HepG2 (cell line): ENCODE measurements at regions not wholly inside any gene's neighbourhood (a gene's known extent, or its start where the extent isn't known, plus 50 kb on each side); places are given as distances from the start of the nearest gene placed in this dataset.

Source experiments
- ATAC-seq: fragments of 200-7000 bp; cut with Tn5 transposase; 3 replicates; pipeline ENCODE4 v1.9.1; 2020; ENCODE audit warnings: mild to moderate bottlenecking, moderate library complexity
- BruUV-seq: library from RNA; stranded (reverse); fragments of 400-500 nt; replicated peaks from 2 replicates; lab custom pipeline; 2021; lab: Mats Ljungman, UMichigan
- CTCF ChIA-PET: fragments of 300-600 bp; formaldehyde crosslinking; extraction: SDS; loops from one replicate; lab custom pipeline; 2021; ENCODE audit warnings: low total read pairs, inconsistent platforms, low intra/inter-chr PET ratio; lab: Yijun Ruan, JAX
- POLR2A ChIA-PET: fragments of 350-600 bp; sonication (Branson Sonifier 250); formaldehyde crosslinking; loops from one replicate; lab custom pipeline; 2020; ENCODE audit warnings: antibody characterized with exemption, inconsistent platforms; lab: Yijun Ruan, JAX
- DNase-seq: peaks from one replicate; pipeline ENCODE4 v3.0.0-alpha.2; 2015; ENCODE audit warnings: low spot score
- FAIRE-seq: peaks from 3 replicates; lab custom pipeline; 2011; peaks lifted over from hg19 to GRCh38; lab: Jason Lieb, UNC
- H2AFZ ChIP-seq: one replicate; pipeline ENCODE4 v1.6.1; 2011; ENCODE audit warnings: low read length, inconsistent platforms
- H3K27ac ChIP-seq: fragments of 300-600 bp; 3 replicates; pipeline ENCODE4 v1.8.0; 2011; ENCODE audit warnings: mixed run types, mild to moderate bottlenecking, mixed read lengths, low read length, inconsistent platforms; ENCODE audit not compliant: insufficient read depth; ENCODE audit errors: extremely low read length
- H3K27me3 ChIP-seq, 2 experiments: fragments of 200-600 bp in 1 of 2; 2 replicates in 1 of 2; 3 replicates in 1 of 2; pipeline versions ENCODE4 v1.6.0 to v1.8.0; 2011; ENCODE audit warnings: low read length in 2 of 2, mild to moderate bottlenecking in 2 of 2, moderate library complexity in 2 of 2, inconsistent platforms in 1 of 2; ENCODE audit not compliant: insufficient read depth in 2 of 2, control insufficient read depth in 1 of 2
- H3K36me3 ChIP-seq, 2 experiments: fragments of 200-600 bp in 1 of 2; replicated peaks in 1 of 2; 2 replicates in 1 of 2; 3 replicates in 1 of 2; pipeline versions ENCODE4 v1.5.1 to v1.8.0; 2011; ENCODE audit warnings: low read length in 2 of 2, inconsistent platforms in 1 of 2; ENCODE audit not compliant: insufficient read depth in 2 of 2, control insufficient read depth in 1 of 2
- H3K4me1 ChIP-seq: 2 replicates; pipeline ENCODE4 v1.5.1; 2012; ENCODE audit warnings: low read length, inconsistent platforms; ENCODE audit not compliant: insufficient read depth
- H3K4me2 ChIP-seq: 2 replicates; pipeline ENCODE4 v1.6.0; 2011; ENCODE audit warnings: low read depth, low read length, inconsistent platforms
- H3K4me3 ChIP-seq, 3 experiments: fragments of 200-600 bp in 1 of 3; sonication (generic), shearing (Covaris generic) in 1 of 3; replicated peaks in 1 of 3; 2 replicates each; pipeline ENCODE4 v1.5.1; 2011 to 2016; ENCODE audit warnings: low read length in 3 of 3, inconsistent platforms in 2 of 3, low read depth in 2 of 3, mild to moderate bottlenecking in 2 of 3, control low read depth in 1 of 3, mixed read lengths in 1 of 3; ENCODE audit not compliant: insufficient read depth in 1 of 3
- H3K79me2 ChIP-seq: one replicate; pipeline ENCODE4 v1.6.1; 2011; ENCODE audit warnings: low read length, inconsistent platforms; ENCODE audit not compliant: insufficient read depth
- H3K9ac ChIP-seq: 2 replicates; pipeline ENCODE4 v1.6.0; 2011; ENCODE audit warnings: mild to moderate bottlenecking, low read depth, low read length, inconsistent platforms; ENCODE audit not compliant: insufficient read depth
- H3K9me3 ChIP-seq: 2 replicates; pipeline ENCODE4 v1.5.1; 2012; ENCODE audit warnings: mild to moderate bottlenecking, low read length
- H4K20me1 ChIP-seq: 2 replicates; pipeline ENCODE4 v1.6.0; 2011; ENCODE audit warnings: inconsistent platforms, mild to moderate bottlenecking, low read length, moderate library complexity; ENCODE audit not compliant: insufficient read depth
- CBX1 ChIP-seq: IDR thresholded peaks from one replicate; pipeline ENCODE4 v1.6.1; 2016; ENCODE audit warnings: antibody characterized with exemption, low read depth
- GABPA ChIP-seq, 2 experiments: IDR thresholded peaks; 2 replicates each; pipeline ENCODE4 v1.6.1; 2011 to 2016; ENCODE audit warnings: low read depth in 2 of 2, low read length in 1 of 2, missing biosample characterization in 1 of 2, missing genetic modification characterization in 1 of 2
- HNF4A ChIP-seq: sonication (generic); formaldehyde crosslinking; IDR thresholded peaks from 2 replicates; pipeline ENCODE4 v1.4.0; 2020; ENCODE audit warnings: missing genetic modification reagents
- NR2F6 ChIP-seq, 2 experiments: IDR thresholded peaks; 2 replicates each; pipeline ENCODE4 v1.6.1; 2016; ENCODE audit warnings: antibody characterized with exemption in 1 of 2, mild to moderate bottlenecking in 1 of 2
- POGZ ChIP-seq: sonication (generic); formaldehyde crosslinking; IDR thresholded peaks from 2 replicates; pipeline ENCODE4 v1.4.0; 2020; ENCODE audit warnings: mild to moderate bottlenecking, missing genetic modification reagents
- ZFP36 ChIP-seq: fragments of 150-350 bp; IDR thresholded peaks from 2 replicates; pipeline ENCODE4 v1.6.1; 2018; ENCODE audit warnings: borderline replicate concordance, low read length, low read depth; ENCODE audit not compliant: partially characterized antibody
- ZNF253 ChIP-seq: sonication (generic); formaldehyde crosslinking; IDR thresholded peaks from 2 replicates; pipeline ENCODE4 v1.8.0; 2022; ENCODE audit warnings: mild to moderate bottlenecking, missing genetic modification reagents, borderline replicate concordance
- in situ Hi-C: cut with HindIII; loops from 2 replicates; pipeline ENCODE4 v1.10.0; 2017; ENCODE audit warnings: low pct_unique_long_range_greater_than_20kb; ENCODE audit not compliant: extremely low pct_ligation_motif_present
- intact Hi-C: fragments of 100-400 bp; cut with micrococcal nuclease; formaldehyde crosslinking; loops from one replicate; pipeline ENCODE4 v1.10.0; 2022; ENCODE audit not compliant: unreplicated experiment
- TF ChIP-seq, protein P1 (sequence below): sonication (generic); formaldehyde crosslinking; IDR thresholded peaks from one replicate; pipeline ENCODE4 v1.5.1; 2020; ENCODE audit warnings: mild to moderate bottlenecking, missing genetic modification reagents; ENCODE audit errors: not compliant biosample characterization
- TF ChIP-seq, protein P2 (sequence below): IDR thresholded peaks from 2 replicates; pipeline ENCODE4 v1.6.1; 2016; ENCODE audit warnings: mild to moderate bottlenecking
- TF ChIP-seq, protein P3 (sequence below): sonication (generic); formaldehyde crosslinking; IDR thresholded peaks from 2 replicates; pipeline ENCODE4 v1.4.0; 2020; ENCODE audit warnings: missing genetic modification reagents

DNA sequence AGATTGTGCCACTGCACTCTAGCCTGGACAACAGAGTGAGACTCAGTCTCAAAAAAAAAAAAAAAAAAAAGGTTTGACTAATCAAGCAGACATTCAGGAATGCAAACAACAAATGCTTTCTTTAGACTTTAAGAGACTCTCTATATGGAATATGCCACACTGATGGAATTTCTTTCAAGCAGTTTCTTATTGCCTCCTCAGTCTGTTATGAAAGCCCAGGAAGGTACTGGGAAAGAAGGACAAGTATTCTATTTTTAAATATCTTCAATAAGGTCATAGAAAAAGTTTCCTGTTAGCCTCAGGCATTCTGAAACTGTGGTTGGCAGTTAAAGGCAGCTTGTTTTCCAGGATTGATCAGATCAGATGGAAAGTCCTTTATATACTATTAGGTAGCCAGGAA, 241.6 kb downstream of the PIK3C3 start (continued):
- TF ChIP-seq, protein P1, sequence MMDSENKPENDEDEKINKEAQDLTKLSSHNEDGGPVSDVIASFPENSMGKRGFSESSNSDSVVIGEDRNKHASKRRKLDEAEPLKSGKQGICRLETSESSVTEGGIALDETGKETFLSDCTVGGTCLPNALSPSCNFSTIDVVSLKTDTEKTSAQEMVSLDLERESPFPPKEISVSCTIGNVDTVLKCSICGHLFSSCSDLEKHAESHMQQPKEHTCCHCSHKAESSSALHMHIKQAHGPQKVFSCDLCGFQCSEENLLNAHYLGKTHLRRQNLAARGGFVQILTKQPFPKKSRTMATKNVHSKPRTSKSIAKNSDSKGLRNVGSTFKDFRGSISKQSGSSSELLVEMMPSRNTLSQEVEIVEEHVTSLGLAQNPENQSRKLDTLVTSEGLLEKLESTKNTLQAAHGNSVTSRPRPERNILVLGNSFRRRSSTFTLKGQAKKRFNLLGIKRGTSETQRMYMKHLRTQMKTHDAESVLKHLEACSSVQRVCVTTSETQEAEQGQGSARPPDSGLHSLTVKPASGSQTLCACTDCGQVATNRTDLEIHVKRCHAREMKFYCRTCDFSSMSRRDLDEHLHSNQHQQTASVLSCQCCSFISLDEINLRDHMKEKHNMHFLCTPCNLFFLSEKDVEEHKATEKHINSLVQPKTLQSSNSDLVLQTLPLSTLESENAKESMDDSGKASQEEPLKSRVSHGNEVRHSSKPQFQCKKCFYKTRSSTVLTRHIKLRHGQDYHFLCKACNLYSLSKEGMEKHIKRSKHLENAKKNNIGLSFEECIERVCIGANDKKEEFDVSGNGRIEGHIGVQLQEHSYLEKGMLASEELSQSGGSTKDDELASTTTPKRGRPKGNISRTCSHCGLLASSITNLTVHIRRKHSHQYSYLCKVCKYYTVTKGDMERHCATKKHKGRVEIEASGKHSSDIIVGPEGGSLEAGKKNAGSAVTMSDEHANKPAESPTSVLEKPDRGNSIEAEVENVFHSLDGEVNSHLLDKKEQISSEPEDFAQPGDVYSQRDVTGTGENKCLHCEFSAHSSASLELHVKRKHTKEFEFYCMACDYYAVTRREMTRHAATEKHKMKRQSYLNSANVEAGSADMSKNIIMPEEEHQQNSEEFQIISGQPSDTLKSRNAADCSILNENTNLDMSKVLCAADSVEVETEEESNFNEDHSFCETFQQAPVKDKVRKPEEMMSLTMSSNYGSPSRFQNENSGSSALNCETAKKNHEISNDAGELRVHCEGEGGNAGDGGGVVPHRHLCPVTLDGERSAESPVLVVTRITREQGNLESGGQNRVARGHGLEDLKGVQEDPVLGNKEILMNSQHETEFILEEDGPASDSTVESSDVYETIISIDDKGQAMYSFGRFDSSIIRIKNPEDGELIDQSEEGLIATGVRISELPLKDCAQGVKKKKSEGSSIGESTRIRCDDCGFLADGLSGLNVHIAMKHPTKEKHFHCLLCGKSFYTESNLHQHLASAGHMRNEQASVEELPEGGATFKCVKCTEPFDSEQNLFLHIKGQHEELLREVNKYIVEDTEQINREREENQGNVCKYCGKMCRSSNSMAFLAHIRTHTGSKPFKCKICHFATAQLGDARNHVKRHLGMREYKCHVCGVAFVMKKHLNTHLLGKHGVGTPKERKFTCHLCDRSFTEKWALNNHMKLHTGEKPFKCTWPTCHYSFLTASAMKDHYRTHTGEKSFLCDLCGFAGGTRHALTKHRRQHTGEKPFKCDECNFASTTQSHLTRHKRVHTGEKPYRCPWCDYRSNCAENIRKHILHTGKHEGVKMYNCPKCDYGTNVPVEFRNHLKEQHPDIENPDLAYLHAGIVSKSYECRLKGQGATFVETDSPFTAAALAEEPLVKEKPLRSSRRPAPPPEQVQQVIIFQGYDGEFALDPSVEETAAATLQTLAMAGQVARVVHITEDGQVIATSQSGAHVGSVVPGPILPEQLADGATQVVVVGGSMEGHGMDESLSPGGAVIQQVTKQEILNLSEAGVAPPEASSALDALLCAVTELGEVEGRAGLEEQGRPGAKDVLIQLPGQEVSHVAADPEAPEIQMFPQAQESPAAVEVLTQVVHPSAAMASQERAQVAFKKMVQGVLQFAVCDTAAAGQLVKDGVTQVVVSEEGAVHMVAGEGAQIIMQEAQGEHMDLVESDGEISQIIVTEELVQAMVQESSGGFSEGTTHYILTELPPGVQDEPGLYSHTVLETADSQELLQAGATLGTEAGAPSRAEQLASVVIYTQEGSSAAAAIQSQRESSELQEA (CRISPR knock-in tag) = no peak
- TF ChIP-seq POGZ (CRISPR knock-in tag) = no peak
- no peak for TF ChIP-seq CBX1

DNA sequence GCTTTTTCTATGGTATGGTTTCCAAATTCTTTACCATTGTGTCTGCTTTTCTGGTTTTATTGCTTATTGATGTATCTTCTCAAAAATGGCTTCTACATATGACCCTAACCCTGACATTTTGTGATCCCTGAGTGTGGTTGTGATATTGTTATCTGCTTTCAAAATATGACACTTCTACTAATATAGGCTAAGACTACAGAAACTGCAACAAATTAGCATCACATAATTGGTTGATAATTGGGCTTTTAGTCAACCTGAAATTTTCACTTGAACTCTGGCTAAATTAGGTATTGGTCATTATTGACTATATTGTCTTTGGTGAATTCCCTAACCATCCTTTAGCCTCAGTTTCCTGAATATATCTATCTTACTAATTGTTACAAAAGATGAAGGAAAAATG, 246.1 kb downstream of the PIK3C3 start:
- H3K4me1 ChIP-seq = no peaks in the 10 kb centered on the region
- FAIRE-seq = no peak
- no peak overlapping the region for H3K4me3 ChIP-seq
- DNase-seq = no peak
- H4K20me1 ChIP-seq = no peaks in the 10 kb centered on the region
- no peak overlapping the region for H3K27ac ChIP-seq
- H3K79me2 ChIP-seq = no peaks in the 10 kb centered on the region
- ChIA-PET CTCF (no interaction called here), POLR2A (no interaction called here)
- in situ Hi-C loops (no loop called here), intact Hi-C loops (no loop called here)
- no peaks in the 10 kb centered on the region for H3K36me3 ChIP-seq
- no peak overlapping the region for H3K9ac ChIP-seq
- H2AFZ ChIP-seq = no peak overlapping the region
- BruUV-seq = no TSS peak
- peaks cover 5% of the 10 kb centered on the region for H3K9me3 ChIP-seq
- no peak for ATAC-seq
- no peaks in the 10 kb centered on the region for H3K27me3 ChIP-seq
- no peak overlapping the region for H3K4me2 ChIP-seq
- TF ChIP-seq HNF4A (CRISPR knock-in tag) (no peak), ZNF253 (CRISPR knock-in tag) (no peak), ZFP36 (no peak), GABPA (IDR thresholded peaks at IDR 0.05; ENCODE audit: low read depth, low read length) (no peak), GABPA (CRISPR knock-in tag; IDR thresholded peaks at IDR 0.05; ENCODE audit: low read depth) (no peak), NR2F6 (IDR thresholded peaks at IDR 0.05) (no peak), NR2F6 (CRISPR knock-in tag; IDR thresholded peaks at IDR 0.05) (no peak)
- TF ChIP-seq, protein P2, sequence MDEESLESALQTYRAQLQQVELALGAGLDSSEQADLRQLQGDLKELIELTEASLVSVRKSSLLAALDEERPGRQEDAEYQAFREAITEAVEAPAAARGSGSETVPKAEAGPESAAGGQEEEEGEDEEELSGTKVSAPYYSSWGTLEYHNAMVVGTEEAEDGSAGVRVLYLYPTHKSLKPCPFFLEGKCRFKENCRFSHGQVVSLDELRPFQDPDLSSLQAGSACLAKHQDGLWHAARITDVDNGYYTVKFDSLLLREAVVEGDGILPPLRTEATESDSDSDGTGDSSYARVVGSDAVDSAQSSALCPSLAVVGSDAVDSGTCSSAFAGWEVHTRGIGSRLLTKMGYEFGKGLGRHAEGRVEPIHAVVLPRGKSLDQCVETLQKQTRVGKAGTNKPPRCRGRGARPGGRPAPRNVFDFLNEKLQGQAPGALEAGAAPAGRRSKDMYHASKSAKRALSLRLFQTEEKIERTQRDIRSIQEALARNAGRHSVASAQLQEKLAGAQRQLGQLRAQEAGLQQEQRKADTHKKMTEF = no peak
- TF ChIP-seq, protein P3, sequence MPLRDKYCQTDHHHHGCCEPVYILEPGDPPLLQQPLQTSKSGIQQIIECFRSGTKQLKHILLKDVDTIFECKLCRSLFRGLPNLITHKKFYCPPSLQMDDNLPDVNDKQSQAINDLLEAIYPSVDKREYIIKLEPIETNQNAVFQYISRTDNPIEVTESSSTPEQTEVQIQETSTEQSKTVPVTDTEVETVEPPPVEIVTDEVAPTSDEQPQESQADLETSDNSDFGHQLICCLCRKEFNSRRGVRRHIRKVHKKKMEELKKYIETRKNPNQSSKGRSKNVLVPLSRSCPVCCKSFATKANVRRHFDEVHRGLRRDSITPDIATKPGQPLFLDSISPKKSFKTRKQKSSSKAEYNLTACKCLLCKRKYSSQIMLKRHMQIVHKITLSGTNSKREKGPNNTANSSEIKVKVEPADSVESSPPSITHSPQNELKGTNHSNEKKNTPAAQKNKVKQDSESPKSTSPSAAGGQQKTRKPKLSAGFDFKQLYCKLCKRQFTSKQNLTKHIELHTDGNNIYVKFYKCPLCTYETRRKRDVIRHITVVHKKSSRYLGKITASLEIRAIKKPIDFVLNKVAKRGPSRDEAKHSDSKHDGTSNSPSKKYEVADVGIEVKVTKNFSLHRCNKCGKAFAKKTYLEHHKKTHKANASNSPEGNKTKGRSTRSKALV (CRISPR knock-in tag) = no peak
